SK-N-SH (cell line): ENCODE measurements at regions not wholly inside any gene's neighbourhood (a gene's known extent, or its start where the extent isn't known, plus 50 kb on each side); places are given as distances from the start of the nearest gene placed in this dataset.
"Not testable (repeated sequence)": the region's sequence is repeated elsewhere in the genome, so short reads cannot be mapped to it uniquely, and the experiment has no call there.

ENCODE experiments used
- CTCF ChIP-seq: fragments of 200-600 bp; sonication (generic); IDR thresholded peaks from 2 replicates; pipeline ENCODE4 v1.6.1; 2017; ENCODE audit warnings: antibody characterized with exemption, mild to moderate bottlenecking, moderate library complexity
- EP300 ChIP-seq, 2 experiments: IDR thresholded peaks; 2 replicates each; pipeline versions ENCODE4 v1.4.0 to v1.6.1; 2012; ENCODE audit warnings: borderline replicate concordance in 1 of 2, low read depth in 1 of 2, low read length in 1 of 2
- JUND ChIP-seq: IDR thresholded peaks from 2 replicates; pipeline ENCODE4 v1.4.0; 2012
- MXI1 ChIP-seq: IDR thresholded peaks from 2 replicates; pipeline ENCODE4 v1.6.1; 2012; ENCODE audit warnings: mild to moderate bottlenecking, low read depth, low read length, improper control_type of control experiment
- PBX3 ChIP-seq: IDR thresholded peaks from 2 replicates; pipeline ENCODE4; 2012
- POLR2AphosphoS5 ChIP-seq: IDR thresholded peaks from 2 replicates; pipeline ENCODE4 v1.6.1; 2012; ENCODE audit warnings: low read depth, low read length
- REST ChIP-seq: IDR thresholded peaks from 2 replicates; pipeline ENCODE4 v1.6.1; 2012; ENCODE audit warnings: mild to moderate bottlenecking, low read depth, low read length, moderate library complexity
- RXRA ChIP-seq: IDR thresholded peaks from 2 replicates; pipeline ENCODE4 v1.4.0; 2012; ENCODE audit warnings: low read depth, mild to moderate bottlenecking, borderline replicate concordance
- SIN3A ChIP-seq: IDR thresholded peaks from 2 replicates; pipeline ENCODE4 v1.6.1; 2012; ENCODE audit warnings: low read depth, mild to moderate bottlenecking, low read length, moderate library complexity, borderline replicate concordance
- TAF1 ChIP-seq: IDR thresholded peaks from 2 replicates; pipeline ENCODE4 v1.6.1; 2012; ENCODE audit warnings: low read depth, mild to moderate bottlenecking, low read length, moderate library complexity, borderline replicate concordance
- USF2 ChIP-seq: fragments of 150-350 bp; IDR thresholded peaks from 2 replicates; pipeline ENCODE4 v1.6.1; 2017; ENCODE audit warnings: antibody characterized with exemption, low read length, low read depth, borderline replicate concordance

- TF ChIP-seq CTCF; POLR2AphosphoS5; TAF1; MXI1; REST; USF2; PBX3; RXRA; EP300 (IDR thresholded peaks at IDR 0.05; ENCODE audit: borderline replicate concordance in 1 of 2, low read depth in 1 of 2, low read length in 1 of 2); SIN3A; JUND: not testable (repeated sequence)
Observed at GRCh38 chr3:154834831-154835230, 245.3 kb upstream of the MME start.
